ENCODE measurements at regions not wholly inside any gene's neighbourhood (a gene's known extent, or its start where the extent isn't known, plus 50 kb on each side); places are given as distances from the start of the nearest gene placed in this dataset.

DNA sequence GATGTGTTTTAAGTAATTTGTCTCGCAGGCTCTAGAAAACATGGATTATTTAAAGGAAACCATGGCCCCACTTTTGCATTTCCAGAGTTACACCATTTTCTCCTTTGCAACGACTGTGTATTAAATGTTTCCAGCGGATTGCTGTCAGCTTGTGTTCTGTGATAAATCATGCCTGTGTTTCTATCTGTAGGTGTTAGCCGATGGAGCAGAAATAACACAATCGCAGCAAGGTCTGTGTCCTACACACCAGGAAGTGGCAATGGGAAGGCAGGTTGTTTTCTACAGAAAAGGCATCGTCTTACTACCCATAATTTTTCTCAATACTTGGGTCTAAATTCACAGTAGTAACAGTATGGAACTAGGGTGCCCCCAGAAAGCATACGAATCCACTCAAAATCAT is 590.1 kb downstream of the NLGN4X start:
- no peak for DNase-seq (ENCODE audit: low read depth)
- Histone ChIP-seq H3K4me3 (ENCODE audit: low read depth, low read length) (no peak overlapping the region), H3K36me3 (ENCODE audit: control insufficient read depth, insufficient read depth, low read length) (no peaks in the 10 kb centered on the region), H3K27me3 (ENCODE audit: control insufficient read depth, insufficient read depth, low read length) (no peaks in the 10 kb centered on the region)
- TF ChIP-seq, protein P1, sequence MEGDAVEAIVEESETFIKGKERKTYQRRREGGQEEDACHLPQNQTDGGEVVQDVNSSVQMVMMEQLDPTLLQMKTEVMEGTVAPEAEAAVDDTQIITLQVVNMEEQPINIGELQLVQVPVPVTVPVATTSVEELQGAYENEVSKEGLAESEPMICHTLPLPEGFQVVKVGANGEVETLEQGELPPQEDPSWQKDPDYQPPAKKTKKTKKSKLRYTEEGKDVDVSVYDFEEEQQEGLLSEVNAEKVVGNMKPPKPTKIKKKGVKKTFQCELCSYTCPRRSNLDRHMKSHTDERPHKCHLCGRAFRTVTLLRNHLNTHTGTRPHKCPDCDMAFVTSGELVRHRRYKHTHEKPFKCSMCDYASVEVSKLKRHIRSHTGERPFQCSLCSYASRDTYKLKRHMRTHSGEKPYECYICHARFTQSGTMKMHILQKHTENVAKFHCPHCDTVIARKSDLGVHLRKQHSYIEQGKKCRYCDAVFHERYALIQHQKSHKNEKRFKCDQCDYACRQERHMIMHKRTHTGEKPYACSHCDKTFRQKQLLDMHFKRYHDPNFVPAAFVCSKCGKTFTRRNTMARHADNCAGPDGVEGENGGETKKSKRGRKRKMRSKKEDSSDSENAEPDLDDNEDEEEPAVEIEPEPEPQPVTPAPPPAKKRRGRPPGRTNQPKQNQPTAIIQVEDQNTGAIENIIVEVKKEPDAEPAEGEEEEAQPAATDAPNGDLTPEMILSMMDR (IDR thresholded peaks at IDR 0.05; ENCODE audit: insufficient read depth, low read length, poor library complexity, severe bottlenecking): no peak

DNA sequence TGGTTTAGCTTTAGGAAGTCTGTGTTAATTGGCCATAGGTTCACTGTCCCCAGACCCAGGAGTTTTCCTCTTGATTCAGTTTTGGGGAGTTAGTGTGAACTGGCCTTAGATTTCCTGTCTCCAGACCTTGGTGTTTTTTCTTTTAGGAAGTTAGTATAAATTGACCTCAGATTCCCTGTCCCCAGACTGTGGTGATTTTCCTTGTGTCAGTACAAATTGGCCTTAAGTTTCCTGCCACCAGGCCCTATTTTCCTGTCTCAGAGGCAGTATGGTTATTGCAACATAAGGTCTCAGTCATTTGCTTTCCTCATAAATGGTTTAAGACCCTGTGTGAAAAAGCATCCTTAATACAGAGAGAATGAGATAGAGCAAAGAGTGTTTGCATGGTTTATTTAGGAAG is 595.8 kb downstream of the NLGN4X start:
- TF ChIP-seq, protein P1 (IDR thresholded peaks at IDR 0.05; ENCODE audit: insufficient read depth, low read length, poor library complexity, severe bottlenecking): no peak
- H3K27me3 ChIP-seq (ENCODE audit: control insufficient read depth, insufficient read depth, low read length): no peaks in the 10 kb centered on the region
- H3K4me3 ChIP-seq (ENCODE audit: low read depth, low read length): no peak overlapping the region
- no peaks in the 10 kb centered on the region for H3K36me3 ChIP-seq (ENCODE audit: control insufficient read depth, insufficient read depth, low read length)
- no peak for DNase-seq (ENCODE audit: low read depth)

DNA sequence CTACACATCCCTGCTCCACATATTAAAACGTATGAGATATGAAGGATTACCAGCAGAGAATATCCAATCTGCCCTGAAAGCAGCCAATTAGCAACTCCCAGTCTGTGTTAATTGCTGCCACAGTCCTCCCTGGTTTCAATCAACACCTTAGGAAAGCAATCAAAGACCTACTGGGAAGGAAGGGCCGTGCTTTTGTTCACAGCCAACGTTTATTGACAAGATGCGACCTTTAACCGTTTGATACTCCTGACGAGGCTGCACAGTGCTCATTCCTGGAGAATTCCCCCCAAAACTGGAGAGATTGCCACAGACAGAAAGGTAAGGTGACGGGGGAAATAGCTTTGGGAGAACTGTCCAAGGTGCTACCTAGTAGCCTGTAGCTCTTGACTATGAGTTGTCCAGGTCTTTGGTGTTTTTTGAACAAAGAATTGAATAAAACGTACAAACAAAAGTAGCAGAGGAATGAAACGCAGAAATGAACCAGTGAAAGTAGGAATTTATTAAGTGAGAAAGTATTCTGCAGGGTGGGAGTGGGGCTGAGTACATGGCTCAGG is 596.5 kb downstream of the NLGN4X start:
- Histone ChIP-seq H3K27me3 (ENCODE audit: control insufficient read depth, insufficient read depth, low read length) (no peaks in the 10 kb centered on the region), H3K4me3 (ENCODE audit: low read depth, low read length) (no peak overlapping the region), H3K36me3 (ENCODE audit: control insufficient read depth, insufficient read depth, low read length) (no peaks in the 10 kb centered on the region)
- TF ChIP-seq, protein P1 (IDR thresholded peaks at IDR 0.05; ENCODE audit: insufficient read depth, low read length, poor library complexity, severe bottlenecking): no peak
- DNase-seq (ENCODE audit: low read depth): no peak

DNA sequence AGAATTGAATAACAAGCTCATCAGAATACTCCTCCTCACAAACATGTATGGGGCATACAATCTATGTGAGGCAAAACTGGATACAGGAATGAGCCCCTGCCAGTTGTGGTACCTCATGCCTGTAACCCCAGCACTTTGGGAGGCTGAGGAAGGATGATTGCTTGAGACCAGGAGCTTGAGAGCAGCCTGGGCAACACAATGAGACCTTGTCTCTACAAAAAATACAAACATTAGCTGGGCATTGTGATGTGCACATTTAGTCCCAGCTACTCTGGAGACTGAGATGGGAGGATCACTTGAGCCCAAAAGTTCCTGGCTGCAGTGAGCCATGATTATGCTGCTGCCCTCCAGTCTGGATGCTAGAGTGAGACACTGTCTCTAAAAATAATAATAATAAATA is 611.0 kb downstream of the NLGN4X start:
- Histone ChIP-seq H3K4me3 (ENCODE audit: low read depth, low read length) (no peak overlapping the region), H3K36me3 (ENCODE audit: control insufficient read depth, insufficient read depth, low read length) (no peaks in the 10 kb centered on the region), H3K27me3 (ENCODE audit: control insufficient read depth, insufficient read depth, low read length) (no peaks in the 10 kb centered on the region)
- DNase-seq (ENCODE audit: low read depth): no peak
- TF ChIP-seq, protein P1 (IDR thresholded peaks at IDR 0.05; ENCODE audit: insufficient read depth, low read length, poor library complexity, severe bottlenecking): no peak

DNA sequence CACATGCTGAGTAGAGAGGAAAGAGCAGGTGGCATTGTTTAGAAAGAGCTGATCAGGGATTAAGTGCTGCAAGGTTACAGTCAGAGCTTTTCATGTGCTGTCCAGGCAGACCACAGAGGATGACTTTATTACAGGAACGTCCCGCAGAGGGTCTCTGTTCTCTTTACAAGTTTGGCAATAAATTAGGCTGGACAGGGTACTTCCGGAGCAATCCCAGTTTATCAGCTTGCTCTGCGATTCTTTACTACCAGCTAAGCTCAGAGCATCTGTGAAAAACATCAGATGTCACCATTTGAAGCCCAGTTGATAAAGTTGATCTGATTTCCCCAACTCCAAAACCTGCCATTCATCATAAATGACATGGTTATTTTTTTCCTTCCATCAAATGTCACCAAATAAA is 633.1 kb downstream of the NLGN4X start:
- DNase-seq (ENCODE audit: low read depth): no peak
- Histone ChIP-seq H3K36me3 (ENCODE audit: control insufficient read depth, insufficient read depth, low read length) (no peaks in the 10 kb centered on the region), H3K27me3 (ENCODE audit: control insufficient read depth, insufficient read depth, low read length) (no peaks in the 10 kb centered on the region), H3K4me3 (ENCODE audit: low read depth, low read length) (no peak overlapping the region)
- TF ChIP-seq, protein P1 (IDR thresholded peaks at IDR 0.05; ENCODE audit: insufficient read depth, low read length, poor library complexity, severe bottlenecking): no peak

DNA sequence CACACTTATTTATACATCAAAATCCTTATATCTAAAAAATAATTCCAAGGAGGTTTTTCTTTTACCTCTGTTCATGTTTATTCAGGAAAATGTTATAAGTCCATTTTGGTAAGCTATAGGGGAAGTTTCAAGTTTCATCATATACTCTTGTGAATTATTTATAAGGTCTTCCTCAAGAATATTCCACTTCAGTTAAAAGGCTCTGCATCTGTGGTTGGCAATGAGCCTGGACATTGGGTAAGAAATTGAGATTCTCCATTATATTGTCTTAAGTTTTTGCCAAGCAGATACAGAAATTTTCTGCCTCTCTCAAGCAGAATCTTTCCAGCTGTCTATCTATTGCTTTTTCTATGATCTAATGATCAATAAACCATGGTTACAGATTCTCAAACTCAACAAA is 641.9 kb downstream of the NLGN4X start:
- TF ChIP-seq, protein P1 (IDR thresholded peaks at IDR 0.05; ENCODE audit: insufficient read depth, low read length, poor library complexity, severe bottlenecking): no peak

More for the DNA sequence above, 641.9 kb downstream of the NLGN4X start:
- H3K36me3 ChIP-seq (ENCODE audit: control insufficient read depth, insufficient read depth, low read length): no peaks in the 10 kb centered on the region
- DNase-seq (ENCODE audit: low read depth): no peak
- H3K4me3 ChIP-seq (ENCODE audit: low read depth, low read length): no peak overlapping the region
- H3K27me3 ChIP-seq (ENCODE audit: control insufficient read depth, insufficient read depth, low read length): no peaks in the 10 kb centered on the region

Data from kidney epithelial cell (primary cell).